ENCODE measurements at regions not wholly inside any gene's neighbourhood (a gene's known extent, or its start where the extent isn't known, plus 50 kb on each side); places are given as distances from the start of the nearest gene placed in this dataset.

GRCh38 chr5:74034733-74035132 lies 408.7 kb downstream of the ARHGEF28 start:
- no peak for TF ChIP-seq CTCF (IDR thresholded peaks at IDR 0.05)
- no peak for TF ChIP-seq EZH2 (IDR thresholded peaks at IDR 0.05)
- no peak for TF ChIP-seq EZH2phosphoT487 (IDR thresholded peaks at IDR 0.05)
